WTC11 (cell line): ENCODE measurements at regions not wholly inside any gene's neighbourhood (a gene's known extent, or its start where the extent isn't known, plus 50 kb on each side); places are given as distances from the start of the nearest gene placed in this dataset.

Source experiments
- JUN ChIP-seq: sonication (generic); formaldehyde crosslinking; IDR thresholded peaks from 2 replicates; pipeline ENCODE4 v1.8.0; 2023; ENCODE audit warnings: mild to moderate bottlenecking, missing genetic modification reagents
- RELA ChIP-seq: sonication (generic); formaldehyde crosslinking; IDR thresholded peaks from 2 replicates; pipeline ENCODE4 v1.8.1; 2022; ENCODE audit warnings: missing genetic modification reagents, mild to moderate bottlenecking, borderline replicate concordance
- TEAD4 ChIP-seq: sonication (generic); formaldehyde crosslinking; IDR thresholded peaks from 2 replicates; pipeline ENCODE4 v1.8.0; 2022; ENCODE audit warnings: mild to moderate bottlenecking, missing genetic modification reagents
- TF ChIP-seq, protein P1 (sequence below): fragments of 250-450 bp; sonication (Bioruptor Pico); IDR thresholded peaks from 2 replicates; pipeline ENCODE4 v1.9.0; 2021; ENCODE audit warnings: mild to moderate bottlenecking, borderline replicate concordance
- TF ChIP-seq, protein P2 (sequence below): fragments of 200-600 bp; IDR thresholded peaks from 2 replicates; pipeline ENCODE4 v1.8.0; 2022; ENCODE audit warnings: antibody characterized with exemption
- TF ChIP-seq, protein P3 (sequence below): fragments of 250-450 bp; sonication (Bioruptor Pico); IDR thresholded peaks from 2 replicates; pipeline ENCODE4 v1.8.0; 2021; ENCODE audit warnings: mild to moderate bottlenecking

DNA sequence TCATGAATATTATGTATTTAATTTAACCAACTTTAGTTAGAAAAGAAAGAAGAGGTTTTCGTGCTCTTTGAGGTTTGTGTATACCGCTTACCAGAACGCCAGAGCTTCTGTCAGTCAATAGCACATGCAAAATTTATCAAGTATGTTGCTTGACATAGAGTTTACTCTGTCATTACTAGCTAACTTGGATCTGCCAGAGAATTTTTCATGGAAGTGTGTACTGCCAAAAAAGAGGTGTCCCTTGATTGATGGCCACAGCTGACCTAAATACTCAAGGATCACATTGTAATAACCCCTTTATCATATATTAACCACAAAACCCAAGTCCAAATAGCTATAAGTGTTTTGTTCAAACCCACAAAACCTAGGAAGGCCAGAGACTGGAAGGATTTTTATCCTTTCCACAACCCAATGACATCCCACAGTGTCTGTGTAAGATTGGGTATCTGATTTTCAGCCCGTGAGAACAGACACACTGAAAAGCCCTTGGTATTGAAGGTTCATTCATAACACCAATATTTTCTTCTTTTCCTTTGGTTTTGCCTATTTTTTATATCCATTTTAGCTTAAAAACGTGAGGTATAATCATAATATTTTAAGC is 194.0 kb upstream of the EYA4 start:
- TF ChIP-seq, protein P1, sequence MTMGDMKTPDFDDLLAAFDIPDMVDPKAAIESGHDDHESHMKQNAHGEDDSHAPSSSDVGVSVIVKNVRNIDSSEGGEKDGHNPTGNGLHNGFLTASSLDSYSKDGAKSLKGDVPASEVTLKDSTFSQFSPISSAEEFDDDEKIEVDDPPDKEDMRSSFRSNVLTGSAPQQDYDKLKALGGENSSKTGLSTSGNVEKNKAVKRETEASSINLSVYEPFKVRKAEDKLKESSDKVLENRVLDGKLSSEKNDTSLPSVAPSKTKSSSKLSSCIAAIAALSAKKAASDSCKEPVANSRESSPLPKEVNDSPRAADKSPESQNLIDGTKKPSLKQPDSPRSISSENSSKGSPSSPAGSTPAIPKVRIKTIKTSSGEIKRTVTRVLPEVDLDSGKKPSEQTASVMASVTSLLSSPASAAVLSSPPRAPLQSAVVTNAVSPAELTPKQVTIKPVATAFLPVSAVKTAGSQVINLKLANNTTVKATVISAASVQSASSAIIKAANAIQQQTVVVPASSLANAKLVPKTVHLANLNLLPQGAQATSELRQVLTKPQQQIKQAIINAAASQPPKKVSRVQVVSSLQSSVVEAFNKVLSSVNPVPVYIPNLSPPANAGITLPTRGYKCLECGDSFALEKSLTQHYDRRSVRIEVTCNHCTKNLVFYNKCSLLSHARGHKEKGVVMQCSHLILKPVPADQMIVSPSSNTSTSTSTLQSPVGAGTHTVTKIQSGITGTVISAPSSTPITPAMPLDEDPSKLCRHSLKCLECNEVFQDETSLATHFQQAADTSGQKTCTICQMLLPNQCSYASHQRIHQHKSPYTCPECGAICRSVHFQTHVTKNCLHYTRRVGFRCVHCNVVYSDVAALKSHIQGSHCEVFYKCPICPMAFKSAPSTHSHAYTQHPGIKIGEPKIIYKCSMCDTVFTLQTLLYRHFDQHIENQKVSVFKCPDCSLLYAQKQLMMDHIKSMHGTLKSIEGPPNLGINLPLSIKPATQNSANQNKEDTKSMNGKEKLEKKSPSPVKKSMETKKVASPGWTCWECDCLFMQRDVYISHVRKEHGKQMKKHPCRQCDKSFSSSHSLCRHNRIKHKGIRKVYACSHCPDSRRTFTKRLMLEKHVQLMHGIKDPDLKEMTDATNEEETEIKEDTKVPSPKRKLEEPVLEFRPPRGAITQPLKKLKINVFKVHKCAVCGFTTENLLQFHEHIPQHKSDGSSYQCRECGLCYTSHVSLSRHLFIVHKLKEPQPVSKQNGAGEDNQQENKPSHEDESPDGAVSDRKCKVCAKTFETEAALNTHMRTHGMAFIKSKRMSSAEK (CRISPR knock-in tag): no peak
- TF ChIP-seq, protein P2, sequence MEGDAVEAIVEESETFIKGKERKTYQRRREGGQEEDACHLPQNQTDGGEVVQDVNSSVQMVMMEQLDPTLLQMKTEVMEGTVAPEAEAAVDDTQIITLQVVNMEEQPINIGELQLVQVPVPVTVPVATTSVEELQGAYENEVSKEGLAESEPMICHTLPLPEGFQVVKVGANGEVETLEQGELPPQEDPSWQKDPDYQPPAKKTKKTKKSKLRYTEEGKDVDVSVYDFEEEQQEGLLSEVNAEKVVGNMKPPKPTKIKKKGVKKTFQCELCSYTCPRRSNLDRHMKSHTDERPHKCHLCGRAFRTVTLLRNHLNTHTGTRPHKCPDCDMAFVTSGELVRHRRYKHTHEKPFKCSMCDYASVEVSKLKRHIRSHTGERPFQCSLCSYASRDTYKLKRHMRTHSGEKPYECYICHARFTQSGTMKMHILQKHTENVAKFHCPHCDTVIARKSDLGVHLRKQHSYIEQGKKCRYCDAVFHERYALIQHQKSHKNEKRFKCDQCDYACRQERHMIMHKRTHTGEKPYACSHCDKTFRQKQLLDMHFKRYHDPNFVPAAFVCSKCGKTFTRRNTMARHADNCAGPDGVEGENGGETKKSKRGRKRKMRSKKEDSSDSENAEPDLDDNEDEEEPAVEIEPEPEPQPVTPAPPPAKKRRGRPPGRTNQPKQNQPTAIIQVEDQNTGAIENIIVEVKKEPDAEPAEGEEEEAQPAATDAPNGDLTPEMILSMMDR: no peak
- no peak for TF ChIP-seq JUN (CRISPR knock-in tag)
- TF ChIP-seq, protein P3, sequence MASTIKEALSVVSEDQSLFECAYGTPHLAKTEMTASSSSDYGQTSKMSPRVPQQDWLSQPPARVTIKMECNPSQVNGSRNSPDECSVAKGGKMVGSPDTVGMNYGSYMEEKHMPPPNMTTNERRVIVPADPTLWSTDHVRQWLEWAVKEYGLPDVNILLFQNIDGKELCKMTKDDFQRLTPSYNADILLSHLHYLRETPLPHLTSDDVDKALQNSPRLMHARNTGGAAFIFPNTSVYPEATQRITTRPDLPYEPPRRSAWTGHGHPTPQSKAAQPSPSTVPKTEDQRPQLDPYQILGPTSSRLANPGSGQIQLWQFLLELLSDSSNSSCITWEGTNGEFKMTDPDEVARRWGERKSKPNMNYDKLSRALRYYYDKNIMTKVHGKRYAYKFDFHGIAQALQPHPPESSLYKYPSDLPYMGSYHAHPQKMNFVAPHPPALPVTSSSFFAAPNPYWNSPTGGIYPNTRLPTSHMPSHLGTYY: no peak
- TF ChIP-seq TEAD4 (CRISPR knock-in tag): no peak
- no peak for TF ChIP-seq RELA (CRISPR knock-in tag)
